Stomach (tissue), 4 donors: ENCODE measurements at regions not wholly inside any gene's neighbourhood (a gene's known extent, or its start where the extent isn't known, plus 50 kb on each side); places are given as distances from the start of the nearest gene placed in this dataset.

Experiments used
- EP300 ChIP-seq: sonication (generic); formaldehyde crosslinking; IDR thresholded peaks from one replicate; pipeline ENCODE4 v1.6.1; 2017; ENCODE audit warnings: antibody characterized with exemption
- POLR2A ChIP-seq, 4 donors: fragments of 450-650 bp; IDR thresholded peaks; one replicate each; pipeline ENCODE4 v1.6.1; 2016; ENCODE audit warnings: antibody characterized with exemption in 4 of 4, control low read depth in 2 of 4, mild to moderate bottlenecking in 1 of 4, moderate library complexity in 1 of 4
- POLR2AphosphoS5 ChIP-seq, 3 donors: sonication (generic); formaldehyde crosslinking; IDR thresholded peaks; one replicate each; pipeline ENCODE4 v1.6.1; 2016; ENCODE audit warnings: antibody characterized with exemption in 3 of 3
- TF ChIP-seq, protein P1 (sequence below), 7 experiments: fragments of 450-650 bp in 4 of 7; fragments of 200-600 bp in 3 of 7; sonication (generic) in 3 of 7; IDR thresholded peaks; one replicate each; pipeline ENCODE4 v1.5.1; 2016 to 2019; ENCODE audit warnings: antibody characterized with exemption in 7 of 7, control low read depth in 2 of 7, mild to moderate bottlenecking in 1 of 7

DNA sequence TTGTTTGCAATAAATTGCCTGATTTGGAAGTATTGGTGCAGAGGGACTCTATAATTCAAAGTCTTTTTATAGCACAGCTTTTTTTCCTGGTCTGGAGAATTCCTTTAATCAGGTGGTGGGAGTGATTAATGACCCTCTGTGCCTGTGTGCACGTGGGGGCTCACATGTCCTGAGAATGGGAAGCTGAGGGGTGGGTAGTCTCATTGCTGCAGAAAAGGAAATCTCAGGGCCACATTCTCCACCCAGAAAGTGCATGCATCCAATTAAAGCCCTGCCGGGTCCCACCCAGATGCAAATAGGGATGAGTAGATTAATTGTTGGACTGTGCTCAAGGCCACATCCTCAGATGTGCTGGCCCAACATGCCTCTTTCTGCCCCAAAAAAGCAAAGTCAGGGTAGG lies 324.7 kb downstream of the CXCL12 start:
- TF ChIP-seq POLR2A (IDR thresholded peaks at IDR 0.05) (no peak), POLR2AphosphoS5 (IDR thresholded peaks at IDR 0.05) (no peak), EP300 (no peak)
- TF ChIP-seq, protein P1, sequence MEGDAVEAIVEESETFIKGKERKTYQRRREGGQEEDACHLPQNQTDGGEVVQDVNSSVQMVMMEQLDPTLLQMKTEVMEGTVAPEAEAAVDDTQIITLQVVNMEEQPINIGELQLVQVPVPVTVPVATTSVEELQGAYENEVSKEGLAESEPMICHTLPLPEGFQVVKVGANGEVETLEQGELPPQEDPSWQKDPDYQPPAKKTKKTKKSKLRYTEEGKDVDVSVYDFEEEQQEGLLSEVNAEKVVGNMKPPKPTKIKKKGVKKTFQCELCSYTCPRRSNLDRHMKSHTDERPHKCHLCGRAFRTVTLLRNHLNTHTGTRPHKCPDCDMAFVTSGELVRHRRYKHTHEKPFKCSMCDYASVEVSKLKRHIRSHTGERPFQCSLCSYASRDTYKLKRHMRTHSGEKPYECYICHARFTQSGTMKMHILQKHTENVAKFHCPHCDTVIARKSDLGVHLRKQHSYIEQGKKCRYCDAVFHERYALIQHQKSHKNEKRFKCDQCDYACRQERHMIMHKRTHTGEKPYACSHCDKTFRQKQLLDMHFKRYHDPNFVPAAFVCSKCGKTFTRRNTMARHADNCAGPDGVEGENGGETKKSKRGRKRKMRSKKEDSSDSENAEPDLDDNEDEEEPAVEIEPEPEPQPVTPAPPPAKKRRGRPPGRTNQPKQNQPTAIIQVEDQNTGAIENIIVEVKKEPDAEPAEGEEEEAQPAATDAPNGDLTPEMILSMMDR (IDR thresholded peaks at IDR 0.05): no peak
